ENCODE measurements at regions not wholly inside any gene's neighbourhood (a gene's known extent, or its start where the extent isn't known, plus 50 kb on each side); places are given as distances from the start of the nearest gene placed in this dataset.

DNA sequence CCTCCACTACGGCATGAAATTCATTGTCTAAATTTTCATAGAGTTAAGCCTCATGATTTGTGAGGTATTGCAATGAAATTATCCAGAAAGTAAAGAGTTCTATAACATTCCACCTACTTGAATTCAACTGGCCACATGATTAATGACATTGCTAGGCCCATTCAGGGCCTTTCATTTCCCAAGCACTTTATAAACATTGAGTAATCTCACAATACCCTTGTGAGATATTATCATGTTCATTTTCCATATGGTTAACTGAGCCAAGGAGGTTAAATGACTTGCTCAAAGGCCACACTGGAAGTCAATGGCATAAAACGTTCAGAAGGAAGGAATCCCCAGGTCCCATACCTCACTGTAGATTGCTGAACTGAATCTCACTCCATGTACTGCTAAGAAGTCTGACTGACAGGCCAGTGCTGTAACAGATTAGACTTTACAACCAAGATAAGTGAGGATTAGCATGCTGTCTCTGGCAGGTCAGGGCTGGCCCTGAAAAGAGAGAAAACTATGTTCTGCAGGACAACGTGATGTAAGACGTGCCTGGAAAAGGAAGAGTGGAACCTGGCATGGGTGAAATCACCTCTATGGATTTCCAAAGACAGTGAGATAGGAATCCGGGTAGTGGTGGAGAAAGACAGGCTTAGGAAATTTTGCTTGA is 75.9 kb upstream of the SPACA1 start (continued):
- TF ChIP-seq, protein P1, sequence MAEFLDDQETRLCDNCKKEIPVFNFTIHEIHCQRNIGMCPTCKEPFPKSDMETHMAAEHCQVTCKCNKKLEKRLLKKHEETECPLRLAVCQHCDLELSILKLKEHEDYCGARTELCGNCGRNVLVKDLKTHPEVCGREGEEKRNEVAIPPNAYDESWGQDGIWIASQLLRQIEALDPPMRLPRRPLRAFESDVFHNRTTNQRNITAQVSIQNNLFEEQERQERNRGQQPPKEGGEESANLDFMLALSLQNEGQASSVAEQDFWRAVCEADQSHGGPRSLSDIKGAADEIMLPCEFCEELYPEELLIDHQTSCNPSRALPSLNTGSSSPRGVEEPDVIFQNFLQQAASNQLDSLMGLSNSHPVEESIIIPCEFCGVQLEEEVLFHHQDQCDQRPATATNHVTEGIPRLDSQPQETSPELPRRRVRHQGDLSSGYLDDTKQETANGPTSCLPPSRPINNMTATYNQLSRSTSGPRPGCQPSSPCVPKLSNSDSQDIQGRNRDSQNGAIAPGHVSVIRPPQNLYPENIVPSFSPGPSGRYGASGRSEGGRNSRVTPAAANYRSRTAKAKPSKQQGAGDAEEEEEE (CRISPR knock-in tag; IDR thresholded peaks at IDR 0.05; ENCODE audit: borderline replicate concordance), result no peak
- no peak for TF ChIP-seq ZNF674 (CRISPR knock-in tag; IDR thresholded peaks at IDR 0.05; ENCODE audit: low read depth)
- TF ChIP-seq ZC3H13 (CRISPR knock-in tag; IDR thresholded peaks at IDR 0.05), result no peak
- no peak for TF ChIP-seq FOXJ3 (CRISPR knock-in tag; IDR thresholded peaks at IDR 0.05; ENCODE audit: borderline replicate concordance)

GRCh38 chr6:87968435-87969278 is 79.0 kb upstream of the SPACA1 start:
- DNase-seq (ENCODE audit: low spot score) (no peak), ATAC-seq (no peak), FAIRE-seq (no peak)
- BruUV-seq (replicated peaks), result no TSS peak
- Histone ChIP-seq H3K4me2 (ENCODE audit: low read depth, low read length) (no peak overlapping the region), H3K79me2 (ENCODE audit: insufficient read depth, low read length) (no peaks in the 10 kb centered on the region), H3K9ac (ENCODE audit: insufficient read depth, low read depth, low read length) (no peak overlapping the region), H4K20me1 (ENCODE audit: insufficient read depth, low read length) (no peaks in the 10 kb centered on the region), H3K4me3 (replicated peaks in 1 of 3; ENCODE audit: insufficient read depth in 1 of 3, low read depth in 2 of 3, low read length in 3 of 3) (no peak overlapping the region), H3K4me1 (ENCODE audit: insufficient read depth, low read length) (no peaks in the 10 kb centered on the region), H2AFZ (ENCODE audit: low read length) (no peak overlapping the region), H3K27me3 (ENCODE audit: control insufficient read depth in 1 of 2, insufficient read depth in 2 of 2, low read length in 2 of 2) (no peaks in the 10 kb centered on the region), H3K9me3 (ENCODE audit: low read length) (no peaks in the 10 kb centered on the region), H3K36me3 (replicated peaks in 1 of 2; ENCODE audit: control insufficient read depth in 1 of 2, insufficient read depth in 2 of 2, low read length in 2 of 2) (no peaks in the 10 kb centered on the region), H3K27ac (ENCODE audit: extremely low read length, insufficient read depth, low read length) (no peak overlapping the region)
- POLR2A ChIA-PET, result no interaction called here
- CTCF ChIA-PET (ENCODE audit: low intra/inter-chr PET ratio, low total read pairs), result no interaction called here
- intact Hi-C loops (cut with micrococcal nuclease; ENCODE audit: unreplicated experiment) (no loop called here), in situ Hi-C loops (cut with HindIII; ENCODE audit: extremely low pct_ligation_motif_present, low pct_unique_long_range_greater_than_20kb) (no loop called here)
- 57% methylated on average over 26 of the region's 26 CpGs for WGBS (ENCODE audit: low lambda C conversion rate)
- TF ChIP-seq HHEX (CRISPR knock-in tag; IDR thresholded peaks at IDR 0.05), result no peak
- no peak for TF ChIP-seq PHF21A (CRISPR knock-in tag; IDR thresholded peaks at IDR 0.05)
- TF ChIP-seq, protein P2, sequence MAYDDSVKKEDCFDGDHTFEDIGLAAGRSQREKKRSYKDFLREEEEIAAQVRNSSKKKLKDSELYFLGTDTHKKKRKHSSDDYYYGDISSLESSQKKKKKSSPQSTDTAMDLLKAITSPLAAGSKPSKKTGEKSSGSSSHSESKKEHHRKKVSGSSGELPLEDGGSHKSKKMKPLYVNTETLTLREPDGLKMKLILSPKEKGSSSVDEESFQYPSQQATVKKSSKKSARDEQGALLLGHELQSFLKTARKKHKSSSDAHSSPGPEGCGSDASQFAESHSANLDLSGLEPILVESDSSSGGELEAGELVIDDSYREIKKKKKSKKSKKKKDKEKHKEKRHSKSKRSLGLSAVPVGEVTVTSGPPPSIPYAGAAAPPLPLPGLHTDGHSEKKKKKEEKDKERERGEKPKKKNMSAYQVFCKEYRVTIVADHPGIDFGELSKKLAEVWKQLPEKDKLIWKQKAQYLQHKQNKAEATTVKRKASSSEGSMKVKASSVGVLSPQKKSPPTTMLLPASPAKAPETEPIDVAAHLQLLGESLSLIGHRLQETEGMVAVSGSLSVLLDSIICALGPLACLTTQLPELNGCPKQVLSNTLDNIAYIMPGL (CRISPR knock-in tag; IDR thresholded peaks at IDR 0.05; ENCODE audit: borderline replicate concordance in 1 of 2, low read depth in 1 of 2), result no peak
- no peak for TF ChIP-seq ATF2 (CRISPR knock-in tag; IDR thresholded peaks at IDR 0.05)
- TF ChIP-seq, protein P3, sequence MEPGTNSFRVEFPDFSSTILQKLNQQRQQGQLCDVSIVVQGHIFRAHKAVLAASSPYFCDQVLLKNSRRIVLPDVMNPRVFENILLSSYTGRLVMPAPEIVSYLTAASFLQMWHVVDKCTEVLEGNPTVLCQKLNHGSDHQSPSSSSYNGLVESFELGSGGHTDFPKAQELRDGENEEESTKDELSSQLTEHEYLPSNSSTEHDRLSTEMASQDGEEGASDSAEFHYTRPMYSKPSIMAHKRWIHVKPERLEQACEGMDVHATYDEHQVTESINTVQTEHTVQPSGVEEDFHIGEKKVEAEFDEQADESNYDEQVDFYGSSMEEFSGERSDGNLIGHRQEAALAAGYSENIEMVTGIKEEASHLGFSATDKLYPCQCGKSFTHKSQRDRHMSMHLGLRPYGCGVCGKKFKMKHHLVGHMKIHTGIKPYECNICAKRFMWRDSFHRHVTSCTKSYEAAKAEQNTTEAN (CRISPR knock-in tag; conservative IDR thresholded peaks at IDR 0.05), result no peak
- TF ChIP-seq PHB2 (IDR thresholded peaks at IDR 0.05; ENCODE audit: partially characterized antibody), result no peak
- TF ChIP-seq KDM1A (CRISPR knock-in tag; IDR thresholded peaks at IDR 0.05), result no peak
- no peak for TF ChIP-seq BRD4 (CRISPR knock-in tag; IDR thresholded peaks at IDR 0.05)
- TF ChIP-seq ZFP36L1 (CRISPR knock-in tag; IDR thresholded peaks at IDR 0.05), result no peak
- TF ChIP-seq ATM (IDR thresholded peaks at IDR 0.05; ENCODE audit: borderline replicate concordance), result no peak
